Activated T-cell treated with anti-CD3 and anti-CD28 coated beads, Interleukin-2, amount 50 U/mL, for 24 hours (primary cell): ENCODE measurements at regions not wholly inside any gene's neighbourhood (a gene's known extent, or its start where the extent isn't known, plus 50 kb on each side); places are given as distances from the start of the nearest gene placed in this dataset.

Experiments
- DNase-seq: peaks from one replicate; pipeline ENCODE4 v3.0.0-alpha.2; 2020
- H3K27ac Mint-ChIP-seq: 2 replicates; pipeline ENCODE4 v1.8.0; 2020; ENCODE audit warnings: mild to moderate bottlenecking, mixed read lengths
- H3K27me3 Mint-ChIP-seq: 2 replicates; pipeline ENCODE4 v1.8.0; 2020; ENCODE audit warnings: mixed read lengths
- H3K36me3 Mint-ChIP-seq: 2 replicates; pipeline ENCODE4 v1.8.0; 2020; ENCODE audit warnings: low read depth, mixed read lengths
- H3K4me1 Mint-ChIP-seq: 2 replicates; pipeline ENCODE4 v1.8.0; 2020; ENCODE audit warnings: low read depth, mixed read lengths
- H3K4me3 Mint-ChIP-seq: 2 replicates; pipeline ENCODE4 v1.8.0; 2020; ENCODE audit warnings: mild to moderate bottlenecking, moderate library complexity, mixed read lengths
- H3K9me3 Mint-ChIP-seq: 2 replicates; pipeline ENCODE4 v1.8.0; 2020; ENCODE audit warnings: mixed read lengths

GRCh38 chr18:78733762-78734613 lies 245.6 kb upstream of the SALL3 start:
- no peak overlapping the region for H3K27ac Mint-ChIP-seq
- H3K4me3 Mint-ChIP-seq, result no peak overlapping the region
- peaks cover 4% of the 10 kb centered on the region for H3K4me1 Mint-ChIP-seq
- no peaks in the 10 kb centered on the region for H3K27me3 Mint-ChIP-seq
- H3K9me3 Mint-ChIP-seq, result no peaks in the 10 kb centered on the region
- H3K36me3 Mint-ChIP-seq, result no peaks in the 10 kb centered on the region
- DNase-seq, result no peak

- Mint-ChIP-seq H3K27me3 (no peaks in the 10 kb centered on the region), H3K9me3 (no peaks in the 10 kb centered on the region), H3K4me3 (no peak overlapping the region), H3K36me3 (no peaks in the 10 kb centered on the region), H3K4me1 (peaks cover 4% of the 10 kb centered on the region), H3K27ac (no peak overlapping the region)
- DNase-seq, result no peak
Observed at GRCh38 chr18:78734614-78734945, 245.0 kb upstream of the SALL3 start.

GRCh38 chr18:78735131-78736014 lies 244.2 kb upstream of the SALL3 start:
- no peaks in the 10 kb centered on the region for H3K27me3 Mint-ChIP-seq
- no peaks in the 10 kb centered on the region for H3K9me3 Mint-ChIP-seq
- H3K4me1 Mint-ChIP-seq, result peaks cover 3% of the 10 kb centered on the region
- no peak for DNase-seq
- no peak overlapping the region for H3K27ac Mint-ChIP-seq
- no peak overlapping the region for H3K4me3 Mint-ChIP-seq
- no peaks in the 10 kb centered on the region for H3K36me3 Mint-ChIP-seq

GRCh38 chr18:78736015-78736690 lies 243.5 kb upstream of the SALL3 start:
- no peaks in the 10 kb centered on the region for H3K4me1 Mint-ChIP-seq
- no peaks in the 10 kb centered on the region for H3K27me3 Mint-ChIP-seq
- H3K9me3 Mint-ChIP-seq, result no peaks in the 10 kb centered on the region
- no peak for DNase-seq
- no peak overlapping the region for H3K4me3 Mint-ChIP-seq
- no peaks in the 10 kb centered on the region for H3K36me3 Mint-ChIP-seq
- H3K27ac Mint-ChIP-seq, result no peak overlapping the region

- Mint-ChIP-seq H3K4me1 (no peaks in the 10 kb centered on the region), H3K27ac (no peak overlapping the region), H3K27me3 (peaks cover 4% of the 10 kb centered on the region), H3K9me3 (no peaks in the 10 kb centered on the region), H3K36me3 (no peaks in the 10 kb centered on the region), H3K4me3 (no peak overlapping the region)
- no peak for DNase-seq
Observed at GRCh38 chr18:78737006-78737915, 242.4 kb upstream of the SALL3 start.

GRCh38 chr18:78738076-78738690 lies 241.4 kb upstream of the SALL3 start:
- DNase-seq, result no peak
- no peak overlapping the region for H3K27ac Mint-ChIP-seq
- no peaks in the 10 kb centered on the region for H3K4me1 Mint-ChIP-seq
- no peak overlapping the region for H3K4me3 Mint-ChIP-seq
- peaks cover 4% of the 10 kb centered on the region for H3K27me3 Mint-ChIP-seq
- no peaks in the 10 kb centered on the region for H3K36me3 Mint-ChIP-seq
- H3K9me3 Mint-ChIP-seq, result no peaks in the 10 kb centered on the region

- no peaks in the 10 kb centered on the region for H3K36me3 Mint-ChIP-seq
- H3K4me3 Mint-ChIP-seq, result no peak overlapping the region
- peaks cover 4% of the 10 kb centered on the region for H3K27me3 Mint-ChIP-seq
- no peak overlapping the region for H3K27ac Mint-ChIP-seq
- H3K9me3 Mint-ChIP-seq, result no peaks in the 10 kb centered on the region
- no peak for DNase-seq
- no peaks in the 10 kb centered on the region for H3K4me1 Mint-ChIP-seq
Observed at GRCh38 chr18:78739115-78739514, 240.5 kb upstream of the SALL3 start.

GRCh38 chr18:78739882-78740677 lies 239.5 kb upstream of the SALL3 start:
- H3K27ac Mint-ChIP-seq, result no peak overlapping the region
- H3K4me1 Mint-ChIP-seq, result no peaks in the 10 kb centered on the region
- peaks cover 10% of the 10 kb centered on the region for H3K27me3 Mint-ChIP-seq
- no peak overlapping the region for H3K4me3 Mint-ChIP-seq
- DNase-seq, result no peak
- no peaks in the 10 kb centered on the region for H3K9me3 Mint-ChIP-seq
- no peaks in the 10 kb centered on the region for H3K36me3 Mint-ChIP-seq

- Mint-ChIP-seq H3K9me3 (no peaks in the 10 kb centered on the region), H3K27ac (no peak overlapping the region), H3K36me3 (no peaks in the 10 kb centered on the region), H3K27me3 (peaks cover 10% of the 10 kb centered on the region), H3K4me1 (no peaks in the 10 kb centered on the region), H3K4me3 (no peak overlapping the region)
- DNase-seq, result no peak
Observed at GRCh38 chr18:78740876-78741275, 238.7 kb upstream of the SALL3 start.

GRCh38 chr18:78741381-78742217 lies 238.0 kb upstream of the SALL3 start:
- no peak for DNase-seq
- Mint-ChIP-seq H3K36me3 (no peaks in the 10 kb centered on the region), H3K9me3 (no peaks in the 10 kb centered on the region), H3K4me1 (no peaks in the 10 kb centered on the region), H3K27ac (no peak overlapping the region), H3K4me3 (no peak overlapping the region), H3K27me3 (peaks cover 10% of the 10 kb centered on the region)

- no peak overlapping the region for H3K4me3 Mint-ChIP-seq
- peaks cover 10% of the 10 kb centered on the region for H3K27me3 Mint-ChIP-seq
- no peak overlapping the region for H3K27ac Mint-ChIP-seq
- H3K36me3 Mint-ChIP-seq, result no peaks in the 10 kb centered on the region
- no peak for DNase-seq
- H3K4me1 Mint-ChIP-seq, result no peaks in the 10 kb centered on the region
- no peaks in the 10 kb centered on the region for H3K9me3 Mint-ChIP-seq
Observed at GRCh38 chr18:78742218-78742745, 237.3 kb upstream of the SALL3 start.

GRCh38 chr18:78743078-78743477 lies 236.5 kb upstream of the SALL3 start:
- H3K4me1 Mint-ChIP-seq, result no peaks in the 10 kb centered on the region
- DNase-seq, result no peak
- H3K27me3 Mint-ChIP-seq, result peaks cover 13% of the 10 kb centered on the region
- no peak overlapping the region for H3K27ac Mint-ChIP-seq
- H3K9me3 Mint-ChIP-seq, result no peaks in the 10 kb centered on the region
- H3K4me3 Mint-ChIP-seq, result no peak overlapping the region
- no peaks in the 10 kb centered on the region for H3K36me3 Mint-ChIP-seq
